Endothelial cell of umbilical vein (primary cell): ENCODE measurements at regions not wholly inside any gene's neighbourhood (a gene's known extent, or its start where the extent isn't known, plus 50 kb on each side); places are given as distances from the start of the nearest gene placed in this dataset.

Experiments used
- BruUV-seq: library from RNA; stranded (reverse); fragments of 400-500 nt; replicated peaks from 2 replicates; lab custom pipeline; 2021; lab: Mats Ljungman, UMichigan
- CTCF ChIA-PET: fragments of 300-600, 350-600 bp; sonication (Branson Sonifier 250); formaldehyde crosslinking; loops from one replicate; lab custom pipeline; 2021; ENCODE audit warnings: antibody characterized with exemption, inconsistent platforms; lab: Charles Lee
- POLR2A ChIA-PET: fragments of 300-600, 350-600 bp; sonication (Branson Sonifier 250); formaldehyde crosslinking; loops from one replicate; lab custom pipeline; 2021; ENCODE audit warnings: antibody characterized with exemption, inconsistent platforms; lab: Charles Lee
- DNase-seq: peaks from one replicate; pipeline ENCODE4 v3.0.0-alpha.2; 2011; ENCODE audit warnings: low read depth, low spot score
- FAIRE-seq: peaks from 2 replicates; lab custom pipeline; 2011; peaks lifted over from hg19 to GRCh38; lab: Jason Lieb, UNC
- H2AFZ ChIP-seq: 2 replicates; pipeline ENCODE4 v1.6.0; 2012; ENCODE audit warnings: low read depth, low read length, control low read depth, inconsistent platforms
- H3K27ac ChIP-seq: 2 replicates; pipeline ENCODE4 v1.5.1; 2011; ENCODE audit warnings: low read depth, mild to moderate bottlenecking, control low read depth, low read length, moderate library complexity; ENCODE audit not compliant: insufficient read depth
- H3K27me3 ChIP-seq, 2 experiments: 2 replicates each; pipeline versions ENCODE4 v1.6.0 to v1.6.1; 2011; ENCODE audit warnings: low read length in 2 of 2, mixed read lengths in 1 of 2; ENCODE audit not compliant: control insufficient read depth in 2 of 2, insufficient read depth in 2 of 2
- H3K36me3 ChIP-seq, 2 experiments: 2 replicates in 1 of 2; 3 replicates in 1 of 2; pipeline ENCODE4 v1.5.1; 2011; ENCODE audit warnings: low read length in 2 of 2, mild to moderate bottlenecking in 1 of 2, moderate library complexity in 1 of 2; ENCODE audit not compliant: control insufficient read depth in 2 of 2, insufficient read depth in 2 of 2; ENCODE audit errors: extremely low read depth in 1 of 2
- H3K4me1 ChIP-seq: 3 replicates; pipeline ENCODE4 v1.5.1; 2011; ENCODE audit warnings: mild to moderate bottlenecking, low read length; ENCODE audit not compliant: control insufficient read depth, insufficient read depth; ENCODE audit errors: extremely low read depth
- H3K4me2 ChIP-seq: 2 replicates; pipeline ENCODE4 v1.6.1; 2011; ENCODE audit warnings: low read length, control low read depth, mixed read lengths; ENCODE audit not compliant: insufficient read depth
- H3K4me3 ChIP-seq, 3 experiments: fragments of 200-600 bp in 1 of 3; sonication (generic), shearing (Covaris generic) in 1 of 3; replicated peaks in 1 of 3; 2 replicates each; pipeline ENCODE4 v1.5.1; 2011 to 2016; ENCODE audit warnings: control low read depth in 3 of 3, low read length in 3 of 3, mild to moderate bottlenecking in 2 of 3, inconsistent platforms in 1 of 3, low read depth in 1 of 3, moderate library complexity in 1 of 3; ENCODE audit not compliant: insufficient read depth in 1 of 3
- H3K79me2 ChIP-seq: 2 replicates; pipeline ENCODE4 v1.6.0; 2012; ENCODE audit warnings: low read length, inconsistent platforms; ENCODE audit not compliant: control insufficient read depth, insufficient read depth
- H3K9ac ChIP-seq: replicated peaks from 2 replicates; pipeline ENCODE3; 2011; ENCODE audit warnings: low read length, control low read depth; ENCODE audit not compliant: insufficient read depth; ENCODE audit errors: extremely low read depth
- H3K9me1 ChIP-seq: replicated peaks from 3 replicates; pipeline ENCODE4 v1.6.0; 2011; ENCODE audit warnings: mild to moderate bottlenecking, low read length; ENCODE audit not compliant: control insufficient read depth, insufficient read depth; ENCODE audit errors: extremely low read depth
- H3K9me3 ChIP-seq: replicated peaks from 2 replicates; pipeline ENCODE4 v1.5.1; 2012; ENCODE audit warnings: low read length, inconsistent platforms; ENCODE audit not compliant: control insufficient read depth, insufficient read depth
- H4K20me1 ChIP-seq: replicated peaks from 2 replicates; pipeline ENCODE3; 2011; ENCODE audit warnings: mild to moderate bottlenecking, low read length; ENCODE audit not compliant: control insufficient read depth, insufficient read depth; ENCODE audit errors: extremely low read depth
- CTCF ChIP-seq, 2 donors: IDR thresholded peaks; 1 replicate in 1 of 2; 2 replicates in 1 of 2; pipeline ENCODE4 v1.5.1; 2011; ENCODE audit warnings: low read length in 2 of 2, mild to moderate bottlenecking in 2 of 2, moderate library complexity in 2 of 2, control low read depth in 1 of 2, inconsistent platforms in 1 of 2, low read depth in 1 of 2; ENCODE audit not compliant: insufficient read depth in 1 of 2; ENCODE audit errors: extremely low read depth in 1 of 2
- EZH2 ChIP-seq: IDR thresholded peaks from 2 replicates; pipeline ENCODE4 v1.6.1; 2012; ENCODE audit warnings: borderline replicate concordance, low read depth, mild to moderate bottlenecking, moderate library complexity, low read length, inconsistent platforms; ENCODE audit not compliant: severe bottlenecking
- FOS ChIP-seq: IDR thresholded peaks from 2 replicates; pipeline ENCODE4 v1.6.1; 2011; ENCODE audit warnings: mild to moderate bottlenecking, low read length, moderate library complexity, borderline replicate concordance; ENCODE audit not compliant: insufficient read depth
- GATA2 ChIP-seq: IDR thresholded peaks from 2 replicates; pipeline ENCODE4 v1.7.0; 2011; ENCODE audit warnings: low read depth, mild to moderate bottlenecking, moderate library complexity, mixed read lengths, low read length; ENCODE audit not compliant: insufficient read length, insufficient read depth
- JUN ChIP-seq: IDR thresholded peaks from 2 replicates; pipeline ENCODE4 v1.6.1; 2011; ENCODE audit warnings: borderline replicate concordance, low read depth; ENCODE audit not compliant: insufficient read length, insufficient read depth
- MAX ChIP-seq: IDR thresholded peaks from 2 replicates; pipeline ENCODE4 v1.6.1; 2011; ENCODE audit not compliant: insufficient read depth, insufficient read length
- MYC ChIP-seq: IDR thresholded peaks from one replicate; pipeline ENCODE4 v1.6.1; 2011; ENCODE audit warnings: mild to moderate bottlenecking, low read depth, low read length
- POLR2A ChIP-seq: IDR thresholded peaks from 2 replicates; pipeline ENCODE4 v1.6.1; 2012; ENCODE audit warnings: low read depth, mild to moderate bottlenecking, control low read depth, low read length
- POLR2AphosphoS5 ChIP-seq: IDR thresholded peaks from 2 replicates; pipeline ENCODE4 v1.6.1; 2012; ENCODE audit warnings: low read depth, mild to moderate bottlenecking, control low read depth, low read length, moderate library complexity; ENCODE audit not compliant: insufficient read depth
- dilution Hi-C: fragments of 300-500 bp; cut with MboI; formaldehyde crosslinking; loops from one replicate; pipeline ENCODE4 v1.15.0; 2019; ENCODE audit warnings: low sequenced_read_pairs; ENCODE audit not compliant: extremely low pct_ligation_motif_present
- intact Hi-C: fragments of 100-400 bp; cut with micrococcal nuclease; formaldehyde crosslinking; loops from one replicate; pipeline ENCODE4 v1.10.0; 2022

GRCh38 chr1:5222626-5223025, 568.2 kb downstream of the AJAP1 start:
- ChIA-PET POLR2A (no interaction called here), CTCF (no interaction called here)
- no peak overlapping the region for H3K4me3 ChIP-seq
- no peaks in the 10 kb centered on the region for H3K9me1 ChIP-seq
- no peak for DNase-seq
- no peak overlapping the region for H3K9ac ChIP-seq
- dilution Hi-C loops, result no loop called here
- no peak overlapping the region for H2AFZ ChIP-seq
- H3K27ac ChIP-seq, result no peak overlapping the region
- no peaks in the 10 kb centered on the region for H3K4me1 ChIP-seq
- intact Hi-C loops, result no loop called here
- no peaks in the 10 kb centered on the region for H3K79me2 ChIP-seq
- H3K36me3 ChIP-seq, result no peaks in the 10 kb centered on the region
- TF ChIP-seq JUN (no peak), FOS (no peak), MYC (no peak), GATA2 (no peak), POLR2A (no peak), MAX (no peak), CTCF (IDR thresholded peaks at IDR 0.05; ENCODE audit: extremely low read depth in 1 of 2, insufficient read depth in 1 of 2, low read depth in 1 of 2, low read length in 2 of 2) (no peak), POLR2AphosphoS5 (no peak), EZH2 (no peak)
- H3K4me2 ChIP-seq, result no peak overlapping the region
- no peaks in the 10 kb centered on the region for H4K20me1 ChIP-seq
- peaks cover 2% of the 10 kb centered on the region for H3K9me3 ChIP-seq
- FAIRE-seq, result no peak
- no peaks in the 10 kb centered on the region for H3K27me3 ChIP-seq
- BruUV-seq, result no TSS peak
